ENCODE measurements at regions not wholly inside any gene's neighbourhood (a gene's known extent, or its start where the extent isn't known, plus 50 kb on each side); places are given as distances from the start of the nearest gene placed in this dataset.

DNA sequence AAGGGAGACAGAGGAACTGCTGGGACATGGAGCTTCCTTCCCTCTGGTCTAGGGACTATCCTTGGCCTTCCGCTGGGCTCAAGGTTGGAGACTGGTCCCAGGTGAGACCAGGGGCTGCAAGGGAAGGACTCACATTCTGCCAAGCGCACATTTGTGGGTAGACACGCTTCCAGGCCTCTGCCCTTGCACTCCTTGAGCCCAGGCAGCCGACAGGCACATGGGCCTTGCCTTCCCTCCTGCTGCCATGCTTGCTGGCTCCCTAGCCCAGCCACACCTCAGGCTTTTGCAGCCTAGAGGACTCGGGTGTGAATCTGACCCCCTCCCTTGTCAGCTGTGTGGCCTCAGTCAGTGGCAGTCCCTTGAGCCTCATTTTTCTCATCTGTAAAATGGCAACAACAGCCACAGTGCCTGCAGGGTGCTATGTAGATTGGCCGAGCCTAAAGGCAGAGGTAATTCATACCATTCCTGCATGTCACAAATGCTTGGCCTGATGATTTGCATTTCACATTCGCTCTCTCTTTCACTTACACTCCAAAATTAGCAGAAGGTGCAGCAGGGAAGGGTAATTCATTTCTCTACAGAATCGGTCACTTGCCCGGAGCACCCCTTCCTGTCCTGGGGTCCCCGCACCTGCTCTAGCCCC lies 57.6 kb upstream of the NECTIN1 start:
- H3K79me2 ChIP-seq (replicated peaks; ENCODE audit: insufficient read depth, low read length): no peaks in the 10 kb centered on the region
- no peaks in the 10 kb centered on the region for H3K36me3 ChIP-seq (ENCODE audit: insufficient read depth, low read length)
- no peak overlapping the region for H2AFZ ChIP-seq (ENCODE audit: low read depth, low read length)
- no peak overlapping the region for H3K27ac ChIP-seq (ENCODE audit: low read length)
- H3K27me3 ChIP-seq (ENCODE audit: insufficient read depth, low read depth, low read length): no peaks in the 10 kb centered on the region
- no peak overlapping the region for H3K9ac ChIP-seq (ENCODE audit: low read length)
- no peaks in the 10 kb centered on the region for H3K9me3 ChIP-seq (ENCODE audit: low read length)
- H3K4me3 ChIP-seq (ENCODE audit: low read length): no peak overlapping the region
- H3F3A ChIP-seq (ENCODE audit: insufficient read depth, low read length, poor library complexity, severe bottlenecking): no peaks in the 10 kb centered on the region
- H3K9me2 ChIP-seq (ENCODE audit: insufficient read depth, low read length): no peaks in the 10 kb centered on the region
- TF ChIP-seq RAD21 (conservative IDR thresholded peaks at IDR 0.05) (no peak), SMC3 (conservative IDR thresholded peaks at IDR 0.05; ENCODE audit: poor library complexity) (no peak), POLR2AphosphoS5 (IDR thresholded peaks at IDR 0.05) (no peak), MXI1 (conservative IDR thresholded peaks at IDR 0.05; ENCODE audit: poor library complexity, severe bottlenecking) (no peak), EP300 (conservative IDR thresholded peaks at IDR 0.05; ENCODE audit: poor library complexity, severe bottlenecking) (no peak), EZH2 (IDR thresholded peaks at IDR 0.05; ENCODE audit: borderline replicate concordance, insufficient read depth, low read length, poor library complexity, severe bottlenecking) (no peak), TAF1 (IDR thresholded peaks at IDR 0.05; ENCODE audit: low read depth) (no peak)
- TF ChIP-seq, protein P1, sequence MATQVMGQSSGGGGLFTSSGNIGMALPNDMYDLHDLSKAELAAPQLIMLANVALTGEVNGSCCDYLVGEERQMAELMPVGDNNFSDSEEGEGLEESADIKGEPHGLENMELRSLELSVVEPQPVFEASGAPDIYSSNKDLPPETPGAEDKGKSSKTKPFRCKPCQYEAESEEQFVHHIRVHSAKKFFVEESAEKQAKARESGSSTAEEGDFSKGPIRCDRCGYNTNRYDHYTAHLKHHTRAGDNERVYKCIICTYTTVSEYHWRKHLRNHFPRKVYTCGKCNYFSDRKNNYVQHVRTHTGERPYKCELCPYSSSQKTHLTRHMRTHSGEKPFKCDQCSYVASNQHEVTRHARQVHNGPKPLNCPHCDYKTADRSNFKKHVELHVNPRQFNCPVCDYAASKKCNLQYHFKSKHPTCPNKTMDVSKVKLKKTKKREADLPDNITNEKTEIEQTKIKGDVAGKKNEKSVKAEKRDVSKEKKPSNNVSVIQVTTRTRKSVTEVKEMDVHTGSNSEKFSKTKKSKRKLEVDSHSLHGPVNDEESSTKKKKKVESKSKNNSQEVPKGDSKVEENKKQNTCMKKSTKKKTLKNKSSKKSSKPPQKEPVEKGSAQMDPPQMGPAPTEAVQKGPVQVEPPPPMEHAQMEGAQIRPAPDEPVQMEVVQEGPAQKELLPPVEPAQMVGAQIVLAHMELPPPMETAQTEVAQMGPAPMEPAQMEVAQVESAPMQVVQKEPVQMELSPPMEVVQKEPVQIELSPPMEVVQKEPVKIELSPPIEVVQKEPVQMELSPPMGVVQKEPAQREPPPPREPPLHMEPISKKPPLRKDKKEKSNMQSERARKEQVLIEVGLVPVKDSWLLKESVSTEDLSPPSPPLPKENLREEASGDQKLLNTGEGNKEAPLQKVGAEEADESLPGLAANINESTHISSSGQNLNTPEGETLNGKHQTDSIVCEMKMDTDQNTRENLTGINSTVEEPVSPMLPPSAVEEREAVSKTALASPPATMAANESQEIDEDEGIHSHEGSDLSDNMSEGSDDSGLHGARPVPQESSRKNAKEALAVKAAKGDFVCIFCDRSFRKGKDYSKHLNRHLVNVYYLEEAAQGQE (IDR thresholded peaks at IDR 0.05; ENCODE audit: borderline replicate concordance): no peak
- TF ChIP-seq, protein P2, sequence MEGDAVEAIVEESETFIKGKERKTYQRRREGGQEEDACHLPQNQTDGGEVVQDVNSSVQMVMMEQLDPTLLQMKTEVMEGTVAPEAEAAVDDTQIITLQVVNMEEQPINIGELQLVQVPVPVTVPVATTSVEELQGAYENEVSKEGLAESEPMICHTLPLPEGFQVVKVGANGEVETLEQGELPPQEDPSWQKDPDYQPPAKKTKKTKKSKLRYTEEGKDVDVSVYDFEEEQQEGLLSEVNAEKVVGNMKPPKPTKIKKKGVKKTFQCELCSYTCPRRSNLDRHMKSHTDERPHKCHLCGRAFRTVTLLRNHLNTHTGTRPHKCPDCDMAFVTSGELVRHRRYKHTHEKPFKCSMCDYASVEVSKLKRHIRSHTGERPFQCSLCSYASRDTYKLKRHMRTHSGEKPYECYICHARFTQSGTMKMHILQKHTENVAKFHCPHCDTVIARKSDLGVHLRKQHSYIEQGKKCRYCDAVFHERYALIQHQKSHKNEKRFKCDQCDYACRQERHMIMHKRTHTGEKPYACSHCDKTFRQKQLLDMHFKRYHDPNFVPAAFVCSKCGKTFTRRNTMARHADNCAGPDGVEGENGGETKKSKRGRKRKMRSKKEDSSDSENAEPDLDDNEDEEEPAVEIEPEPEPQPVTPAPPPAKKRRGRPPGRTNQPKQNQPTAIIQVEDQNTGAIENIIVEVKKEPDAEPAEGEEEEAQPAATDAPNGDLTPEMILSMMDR (IDR thresholded peaks at IDR 0.05; ENCODE audit: poor library complexity, severe bottlenecking): no peak
- no peaks in the 10 kb centered on the region for H4K20me1 ChIP-seq (ENCODE audit: insufficient read depth)
- no peak overlapping the region for H3K4me2 ChIP-seq (ENCODE audit: low read length)

DNA sequence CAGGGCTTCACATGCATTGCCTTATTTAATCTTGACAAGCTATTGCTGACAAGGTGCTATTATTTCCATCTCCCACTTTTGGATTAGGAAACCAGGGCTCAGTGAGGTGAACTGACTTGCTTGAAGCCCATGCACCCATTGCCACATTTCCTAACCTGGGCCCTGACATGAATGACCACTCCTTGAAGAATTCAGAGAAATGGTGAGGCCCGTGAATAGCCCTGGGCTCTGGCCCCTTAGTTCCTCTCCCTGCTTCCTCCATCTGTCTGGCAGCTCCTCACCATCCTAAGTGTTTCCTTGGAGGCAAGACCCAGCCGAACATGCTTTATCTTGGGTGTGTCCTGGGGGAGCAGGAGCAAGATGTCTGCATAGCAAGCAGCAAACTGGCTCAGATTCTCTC lies 56.1 kb upstream of the NECTIN1 start:
- Histone ChIP-seq H3F3A (ENCODE audit: insufficient read depth, low read length, poor library complexity, severe bottlenecking) (no peaks in the 10 kb centered on the region), H3K27ac (ENCODE audit: low read length) (no peak overlapping the region), H2AFZ (ENCODE audit: low read depth, low read length) (no peak overlapping the region), H3K36me3 (ENCODE audit: insufficient read depth, low read length) (no peaks in the 10 kb centered on the region), H3K9me3 (ENCODE audit: low read length) (no peaks in the 10 kb centered on the region), H3K9ac (ENCODE audit: low read length) (no peak overlapping the region), H3K9me2 (ENCODE audit: insufficient read depth, low read length) (no peaks in the 10 kb centered on the region), H3K4me2 (ENCODE audit: low read length) (no peak overlapping the region), H4K20me1 (ENCODE audit: insufficient read depth) (no peaks in the 10 kb centered on the region), H3K4me3 (ENCODE audit: low read length) (no peak overlapping the region), H3K27me3 (ENCODE audit: insufficient read depth, low read depth, low read length) (no peaks in the 10 kb centered on the region), H3K79me2 (replicated peaks; ENCODE audit: insufficient read depth, low read length) (no peaks in the 10 kb centered on the region)
- no peak for TF ChIP-seq RAD21 (conservative IDR thresholded peaks at IDR 0.05)
- TF ChIP-seq, protein P2 (IDR thresholded peaks at IDR 0.05; ENCODE audit: poor library complexity, severe bottlenecking): no peak
- TF ChIP-seq, protein P1 (IDR thresholded peaks at IDR 0.05; ENCODE audit: borderline replicate concordance): no peak
- TF ChIP-seq MXI1 (conservative IDR thresholded peaks at IDR 0.05; ENCODE audit: poor library complexity, severe bottlenecking): no peak
- TF ChIP-seq EP300 (conservative IDR thresholded peaks at IDR 0.05; ENCODE audit: poor library complexity, severe bottlenecking): no peak
- TF ChIP-seq SMC3 (conservative IDR thresholded peaks at IDR 0.05; ENCODE audit: poor library complexity): no peak
- no peak for TF ChIP-seq EZH2 (IDR thresholded peaks at IDR 0.05; ENCODE audit: borderline replicate concordance, insufficient read depth, low read length, poor library complexity, severe bottlenecking)
- TF ChIP-seq TAF1 (IDR thresholded peaks at IDR 0.05; ENCODE audit: low read depth): no peak
- no peak for TF ChIP-seq POLR2AphosphoS5 (IDR thresholded peaks at IDR 0.05)
